Activated CD4-positive, alpha-beta T cell treated with anti-CD3 and anti-CD28 coated beads, Interleukin-2, amount 50 U/mL, for 24 hours (primary cell): ENCODE measurements at regions not wholly inside any gene's neighbourhood (a gene's known extent, or its start where the extent isn't known, plus 50 kb on each side); places are given as distances from the start of the nearest gene placed in this dataset.
"Not testable (repeated sequence)": the region's sequence is repeated elsewhere in the genome, so short reads cannot be mapped to it uniquely, and the experiment has no call there.

Experiments used
- DNase-seq, 2 donors: peaks; one replicate each; pipeline ENCODE4 v3.0.0-alpha.2; 2020; ENCODE audit warnings: low read depth in 1 of 2, low spot score in 1 of 2

DNA sequence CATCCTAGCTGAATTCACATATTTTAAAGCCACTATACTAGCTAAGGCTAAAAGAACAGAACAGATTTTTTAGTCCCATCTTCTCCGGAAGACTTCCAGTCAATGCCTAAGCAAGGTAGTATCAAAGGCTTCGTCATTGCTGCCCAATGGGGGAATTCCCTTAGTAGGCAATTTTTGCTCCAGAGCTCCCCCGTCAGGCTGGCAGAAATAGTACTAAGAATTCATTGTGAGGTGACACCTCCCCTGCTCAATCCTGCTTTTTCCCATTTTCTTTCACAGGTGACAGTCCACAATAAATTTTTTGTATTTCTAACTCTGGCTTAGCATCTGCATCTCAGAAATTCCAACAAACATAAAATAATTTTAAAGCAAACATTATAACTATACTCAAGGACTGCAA, 52.8 kb upstream of the SRSF6 start:
- DNase-seq = peak in 1 of 2 donors; percentile 11

DNA sequence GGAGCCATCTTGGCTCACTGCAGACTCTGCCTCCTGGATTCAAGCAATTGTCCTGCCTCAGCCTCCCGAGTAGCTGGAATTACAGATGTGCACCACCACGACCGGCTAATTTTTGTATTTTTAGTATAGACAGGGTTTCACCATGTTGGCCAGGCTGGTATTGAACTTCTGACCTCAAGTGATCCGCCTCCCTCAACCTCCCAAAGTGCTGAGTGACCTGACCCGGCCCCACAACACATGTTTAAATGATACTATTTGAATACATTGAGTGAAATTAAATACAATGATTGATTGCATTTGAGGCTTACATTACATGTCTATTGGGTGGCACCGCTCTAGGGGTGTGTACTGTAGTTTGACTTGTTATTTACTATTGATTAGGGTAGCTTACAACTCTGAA, 56.8 kb upstream of the SRSF6 start:
- not testable (repeated sequence) for DNase-seq

DNA sequence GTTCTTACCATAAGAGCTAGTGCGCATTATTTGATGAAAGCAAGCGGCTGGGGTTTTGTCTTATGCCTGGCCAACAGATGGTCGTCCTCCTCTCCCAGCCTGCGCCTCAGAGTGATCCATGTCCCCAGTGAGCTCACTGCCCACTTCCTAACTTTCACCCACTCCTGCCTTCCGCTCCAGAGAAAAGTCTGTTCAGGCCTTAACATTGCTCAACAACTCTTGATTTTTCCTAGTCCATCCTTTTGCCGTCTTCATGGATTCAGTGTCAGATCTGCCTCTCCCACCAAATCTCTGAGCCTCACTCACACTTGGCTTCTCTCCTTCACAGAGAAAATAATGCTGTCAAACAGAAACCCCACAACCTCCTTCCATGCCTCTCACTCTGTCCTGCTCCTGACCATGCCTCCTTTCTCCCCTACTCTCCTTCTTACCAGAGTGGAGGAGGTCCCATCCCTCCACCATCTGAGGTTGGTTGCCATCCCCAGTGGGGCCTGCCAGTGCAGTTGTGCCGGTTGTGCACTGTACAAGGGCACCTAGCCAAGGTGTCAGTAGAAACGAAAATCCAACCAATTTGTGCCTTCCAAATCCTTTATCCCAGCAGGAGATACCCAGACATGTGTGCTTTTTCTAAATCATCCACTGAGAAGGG, 58.9 kb upstream of the SRSF6 start:
- DNase-seq = no peak

DNA sequence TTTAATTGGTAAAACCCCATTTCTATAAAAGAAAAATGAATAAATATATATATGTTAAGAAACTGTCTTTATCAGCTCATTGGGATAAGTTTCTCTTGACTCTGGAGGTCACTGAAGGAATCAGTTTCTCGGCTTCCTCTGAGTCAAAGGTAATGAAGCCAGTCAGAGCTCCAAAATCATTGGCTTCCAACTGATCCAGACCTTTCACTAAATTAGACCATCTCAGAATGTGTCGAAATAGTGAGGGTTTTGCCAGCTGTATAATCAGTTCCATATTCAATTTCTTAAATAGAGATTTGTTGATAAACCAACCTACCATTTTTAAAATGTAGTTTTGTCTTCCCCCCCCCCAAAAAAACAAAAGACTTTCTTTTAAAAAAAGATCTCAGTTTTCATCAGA, 60.5 kb upstream of the SRSF6 start:
- no peak for DNase-seq

DNA sequence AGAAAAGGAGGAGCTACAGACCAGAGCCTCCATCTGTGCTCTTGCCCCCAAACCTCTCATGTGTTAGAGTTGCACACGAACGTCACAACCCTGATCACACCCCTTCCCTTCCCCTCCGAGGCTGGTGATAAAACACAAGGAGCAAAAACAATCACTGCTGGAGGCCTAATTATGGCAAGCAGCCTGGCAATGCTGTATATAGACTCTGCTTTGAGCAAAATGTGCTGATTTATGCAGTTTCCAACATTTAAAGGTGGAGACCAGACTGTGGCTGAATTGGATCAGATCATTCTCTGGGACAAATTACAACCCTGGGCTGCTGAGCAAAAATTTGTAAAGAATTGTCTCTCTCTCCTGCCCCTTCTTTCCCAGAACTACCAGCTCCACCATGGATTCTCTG, 64.6 kb upstream of the SRSF6 start:
- DNase-seq = no peak

DNA sequence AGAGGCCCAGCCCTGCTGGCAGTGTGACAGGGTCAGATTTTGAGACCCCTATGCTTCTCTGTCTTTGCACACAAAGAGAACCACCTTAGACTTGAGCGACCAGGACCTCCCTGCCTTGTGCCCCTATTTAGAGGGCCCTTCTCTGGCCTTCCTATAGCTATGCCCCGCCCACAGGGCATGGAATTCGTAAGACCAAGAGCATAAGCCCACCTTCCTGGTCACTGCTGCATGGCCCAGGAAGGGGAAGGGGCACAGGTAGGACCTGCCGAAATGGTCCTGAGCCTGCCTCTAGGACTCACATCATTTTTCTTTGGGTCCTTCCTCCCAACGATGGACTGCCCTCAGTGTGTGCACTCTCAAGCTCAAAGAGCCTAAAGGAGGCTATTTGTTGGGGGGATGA, 65.1 kb upstream of the SRSF6 start:
- no peak for DNase-seq

DNA sequence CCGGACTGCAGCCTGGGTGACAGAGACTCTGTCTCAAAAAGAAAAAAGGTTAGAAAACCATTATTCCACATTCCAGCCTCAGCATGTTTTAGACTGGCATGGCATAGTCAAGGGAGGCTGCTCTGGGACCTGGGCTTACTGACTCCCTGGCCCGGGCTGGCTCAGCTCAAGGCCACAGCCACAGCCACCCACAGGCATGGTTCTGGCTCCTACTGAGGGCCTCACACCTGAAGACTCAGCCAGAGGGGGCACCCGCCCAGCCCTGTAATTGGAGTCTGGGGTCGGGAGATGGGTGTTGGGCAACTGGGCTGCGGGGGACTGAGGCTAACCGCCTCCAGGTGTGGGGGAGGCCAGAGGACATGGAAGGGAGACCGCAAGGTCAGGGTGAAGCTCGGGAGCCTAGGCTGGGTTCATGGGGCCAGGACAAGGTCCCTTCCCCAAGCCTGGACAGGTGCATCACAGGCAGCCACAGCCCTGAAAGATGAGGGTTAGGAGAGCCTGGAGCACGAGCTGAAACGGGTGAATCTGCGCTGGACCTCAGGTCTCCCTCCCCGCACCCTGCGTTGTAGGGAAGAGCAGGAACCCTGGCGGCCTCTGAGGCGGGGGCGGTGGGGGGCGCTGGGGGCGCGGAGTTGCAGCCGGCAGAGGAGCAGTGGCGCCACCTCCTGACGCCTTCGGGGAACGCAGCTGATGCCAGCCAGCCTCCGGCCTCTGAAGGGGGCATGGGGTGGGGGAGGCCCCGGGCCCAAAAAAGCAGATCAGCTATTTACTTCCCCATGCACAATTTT, 67.7 kb upstream of the SRSF6 start:
- DNase-seq = no peak

DNA sequence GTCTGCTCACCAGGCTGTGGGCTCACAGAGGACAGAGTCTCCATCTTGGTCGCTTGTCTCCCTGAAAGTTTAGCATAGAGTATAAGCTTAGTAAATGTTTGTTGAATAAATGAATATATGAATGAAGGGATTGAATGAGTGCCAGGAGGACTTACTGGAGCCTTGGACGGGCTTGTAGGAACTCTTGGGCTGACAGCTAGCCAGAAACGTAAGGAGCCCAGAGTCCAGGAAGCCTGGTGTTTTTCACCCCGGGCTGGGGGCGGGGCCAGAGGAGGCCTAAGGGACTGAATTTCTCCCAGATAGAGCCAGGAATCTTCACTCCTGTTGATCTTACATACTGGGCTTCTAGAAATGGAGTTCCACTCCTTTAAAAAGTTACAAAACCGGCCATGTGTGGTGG, 68.5 kb upstream of the SRSF6 start:
- no peak for DNase-seq

DNA sequence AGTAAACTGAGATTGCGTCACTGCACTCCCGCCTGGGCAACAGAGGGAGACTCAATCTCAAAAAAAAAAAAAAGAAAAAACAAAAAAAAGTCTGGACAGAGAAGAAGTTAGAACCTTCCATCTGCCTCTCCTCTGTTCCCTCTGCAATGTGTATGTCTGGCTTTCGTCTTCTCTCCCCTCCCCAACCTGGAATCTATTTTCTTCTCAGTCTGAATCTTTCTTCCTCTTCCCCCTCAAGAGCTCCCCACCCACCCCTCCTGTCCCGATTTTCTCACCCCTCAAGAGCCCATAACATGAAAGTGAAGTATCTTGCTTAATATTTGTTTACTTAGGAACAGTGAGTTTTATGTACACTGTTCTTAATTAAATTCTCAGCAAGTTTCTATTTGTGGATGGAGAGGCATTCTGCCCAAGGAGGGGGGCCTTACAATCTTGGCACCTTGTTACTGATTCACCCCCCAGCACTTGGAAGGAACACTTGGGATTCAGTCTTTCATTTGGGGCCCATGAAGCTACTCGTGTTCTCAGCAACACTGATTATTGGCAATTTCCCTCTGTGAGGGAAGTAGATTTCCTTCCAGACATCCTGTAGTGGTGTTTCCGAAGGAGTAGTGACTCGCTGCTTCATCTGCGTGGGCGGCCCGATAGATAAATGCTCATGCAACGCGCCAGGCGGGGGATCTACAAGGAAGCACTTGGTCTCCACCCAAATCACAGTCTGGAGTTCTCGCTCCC, 69.3 kb upstream of the SRSF6 start:
- DNase-seq = no peak

DNA sequence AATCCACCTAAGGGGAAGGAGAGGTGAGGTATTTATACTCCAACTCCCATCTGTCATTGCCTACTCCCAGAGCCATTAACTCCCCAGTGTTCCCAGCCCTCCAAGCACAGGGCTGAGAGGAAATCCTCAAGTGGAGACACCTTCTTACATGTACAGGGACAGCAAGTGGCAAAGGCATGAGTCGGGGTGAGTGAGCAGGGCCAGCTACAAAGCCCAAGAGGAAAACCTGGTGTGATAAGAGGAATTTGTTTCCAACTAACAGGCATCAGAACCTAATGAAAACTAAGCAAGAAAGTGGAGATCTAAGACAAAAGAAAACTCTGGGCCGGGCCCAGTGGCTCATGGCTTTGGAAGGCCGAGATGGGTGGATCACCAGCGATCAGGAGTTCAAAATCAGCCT, 70.0 kb upstream of the SRSF6 start:
- DNase-seq = no peak

DNA sequence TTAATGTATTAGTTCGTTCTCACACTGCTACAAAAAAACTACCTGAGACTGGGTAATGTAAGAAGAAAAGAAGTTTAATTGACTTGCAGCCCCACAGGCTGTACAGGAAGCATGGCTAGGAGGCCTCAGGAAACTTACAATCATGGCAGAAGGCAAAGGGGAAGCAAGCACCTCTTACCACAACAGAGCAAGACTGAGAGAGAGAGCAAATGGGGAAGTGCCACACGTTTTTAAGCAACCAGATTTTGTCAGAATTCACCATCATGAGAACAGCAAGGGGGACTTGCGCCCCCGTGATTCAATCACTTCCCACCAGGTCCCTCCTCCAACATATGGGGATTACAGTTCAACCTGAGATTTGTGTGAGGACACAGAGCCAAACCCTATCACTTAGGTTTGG, 70.8 kb upstream of the SRSF6 start:
- no peak for DNase-seq

DNA sequence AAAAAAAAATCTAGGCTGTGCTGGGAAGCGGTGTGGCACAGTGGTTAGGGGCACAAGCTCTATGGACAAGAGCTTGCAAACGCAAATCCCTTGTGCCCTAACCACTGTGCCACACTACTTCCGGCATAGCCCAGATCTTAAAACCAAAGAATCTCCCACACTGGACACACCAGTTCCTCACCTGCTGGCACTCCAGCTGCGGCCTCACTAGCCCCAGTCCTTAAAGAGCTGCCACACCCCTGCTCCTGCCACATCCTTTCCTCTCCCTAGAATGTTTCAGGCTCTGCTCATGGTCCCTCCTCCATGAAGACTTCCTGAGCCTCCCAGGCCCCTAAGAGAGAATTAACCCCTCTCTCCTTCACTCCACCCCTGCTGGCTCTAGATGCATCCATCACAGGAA, 71.8 kb upstream of the SRSF6 start:
- DNase-seq = no peak

DNA sequence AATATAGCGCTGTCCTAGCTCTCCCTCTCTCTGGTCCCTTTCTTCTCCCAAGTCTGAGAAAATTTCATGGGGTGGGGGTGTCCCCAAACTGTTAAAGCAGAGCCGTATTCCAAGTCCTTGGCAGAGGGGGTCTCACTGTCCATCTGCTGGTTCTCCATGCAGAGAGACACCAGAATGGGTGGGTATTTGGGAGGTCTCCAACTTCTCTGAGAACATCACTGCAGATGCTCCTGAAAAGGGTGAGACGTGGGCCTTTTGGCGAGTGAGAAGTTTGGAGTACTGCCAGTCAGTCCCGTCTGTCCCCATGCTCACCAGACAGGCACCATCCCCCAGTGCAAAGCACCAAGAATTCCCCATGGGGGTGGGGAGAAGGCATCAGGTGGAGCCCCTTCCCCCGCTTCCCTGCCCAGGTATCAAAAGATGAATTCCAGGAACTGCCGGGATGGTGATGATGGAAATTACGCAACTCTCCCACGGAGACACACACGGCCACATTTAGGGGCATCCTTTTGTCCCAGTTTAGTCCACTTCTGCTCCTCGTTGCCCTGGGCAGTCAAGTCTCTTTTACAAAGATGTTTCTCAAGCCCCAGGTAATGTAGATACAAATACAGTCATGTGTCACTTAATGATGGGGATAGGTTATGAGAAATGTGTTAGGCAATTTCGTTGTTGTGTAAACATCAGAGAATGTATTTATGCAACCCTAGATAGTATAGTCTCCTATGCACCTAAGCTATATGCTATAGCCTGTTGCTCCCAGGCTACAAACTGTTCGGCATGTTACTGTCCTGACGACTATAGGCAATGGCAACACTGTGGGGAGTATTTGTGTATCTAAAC, 73.4 kb upstream of the SRSF6 start:
- DNase-seq = no peak

DNA sequence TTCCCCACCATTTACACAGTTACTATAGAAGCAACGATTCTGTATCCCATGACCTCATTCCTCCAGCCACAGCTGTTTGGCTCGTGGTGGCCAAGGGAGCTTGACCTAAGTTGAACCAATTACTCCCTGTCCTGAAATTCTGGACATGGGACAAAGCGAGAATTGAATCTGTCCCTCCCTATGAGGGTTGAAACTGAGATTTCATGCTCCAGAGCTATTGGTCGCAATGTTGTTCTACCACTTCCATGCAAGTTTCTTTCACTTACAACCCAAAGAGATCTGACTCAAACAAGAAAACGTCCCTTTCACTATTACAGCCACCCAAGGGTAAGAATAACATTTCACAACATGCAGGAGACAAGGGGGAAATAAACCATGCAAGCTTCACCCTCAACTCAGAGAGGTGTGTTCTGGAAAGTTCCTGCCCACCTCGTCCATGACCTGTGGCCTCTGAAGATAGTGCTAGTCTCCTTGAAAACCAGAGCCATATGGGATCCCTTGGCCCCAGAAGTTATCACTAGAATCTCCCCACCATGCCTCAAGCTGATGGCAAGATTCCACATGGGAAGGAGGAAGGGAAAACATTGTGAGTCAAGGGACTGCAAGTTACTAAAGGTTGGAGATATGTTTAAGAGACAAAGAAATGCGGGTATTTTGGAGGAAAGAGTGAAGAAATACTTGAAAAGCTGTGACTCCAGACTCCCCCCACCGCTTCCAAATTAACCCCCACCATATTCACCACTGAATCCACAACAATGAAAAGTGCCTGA, 74.5 kb upstream of the SRSF6 start:
- DNase-seq = no peak

DNA sequence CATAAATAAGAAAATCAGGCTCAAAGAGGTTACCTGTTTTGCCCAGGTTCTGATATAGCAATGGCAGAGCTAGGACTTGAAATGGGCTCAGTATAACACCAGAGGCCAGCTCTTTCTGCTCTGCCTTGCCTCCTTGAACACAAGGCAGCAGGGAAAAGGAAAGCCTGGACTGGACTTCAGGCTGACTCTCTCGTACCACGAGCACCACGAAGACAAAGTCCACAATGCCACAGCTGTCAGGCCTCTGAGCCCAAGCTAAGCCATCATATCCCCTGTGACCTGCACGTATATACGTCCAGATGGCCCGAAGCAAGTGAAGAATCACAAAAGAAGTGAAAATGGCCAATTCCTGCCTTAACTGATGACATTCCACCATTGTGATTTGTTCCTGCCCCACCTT, 75.6 kb upstream of the SRSF6 start:
- DNase-seq = not testable (repeated sequence)

DNA sequence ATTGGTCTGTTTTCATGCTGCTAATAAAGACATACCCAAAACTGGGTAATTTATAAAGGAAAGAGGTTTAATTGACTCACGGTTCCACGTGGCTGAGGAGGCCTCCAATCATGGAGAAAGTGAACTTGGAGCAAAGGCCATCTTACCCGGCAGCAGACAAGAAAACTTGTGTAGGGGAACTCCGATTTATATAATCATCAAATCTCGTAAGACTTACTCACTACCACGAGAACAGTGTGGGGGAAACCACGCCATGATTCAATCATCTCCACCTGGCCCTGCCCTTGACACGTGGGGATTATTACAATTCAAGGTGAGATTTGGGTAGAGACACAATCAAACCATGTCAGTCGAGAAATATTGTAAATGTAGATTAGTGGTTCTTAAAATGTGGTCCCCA, 76.2 kb upstream of the SRSF6 start:
- DNase-seq = not testable (repeated sequence)

DNA sequence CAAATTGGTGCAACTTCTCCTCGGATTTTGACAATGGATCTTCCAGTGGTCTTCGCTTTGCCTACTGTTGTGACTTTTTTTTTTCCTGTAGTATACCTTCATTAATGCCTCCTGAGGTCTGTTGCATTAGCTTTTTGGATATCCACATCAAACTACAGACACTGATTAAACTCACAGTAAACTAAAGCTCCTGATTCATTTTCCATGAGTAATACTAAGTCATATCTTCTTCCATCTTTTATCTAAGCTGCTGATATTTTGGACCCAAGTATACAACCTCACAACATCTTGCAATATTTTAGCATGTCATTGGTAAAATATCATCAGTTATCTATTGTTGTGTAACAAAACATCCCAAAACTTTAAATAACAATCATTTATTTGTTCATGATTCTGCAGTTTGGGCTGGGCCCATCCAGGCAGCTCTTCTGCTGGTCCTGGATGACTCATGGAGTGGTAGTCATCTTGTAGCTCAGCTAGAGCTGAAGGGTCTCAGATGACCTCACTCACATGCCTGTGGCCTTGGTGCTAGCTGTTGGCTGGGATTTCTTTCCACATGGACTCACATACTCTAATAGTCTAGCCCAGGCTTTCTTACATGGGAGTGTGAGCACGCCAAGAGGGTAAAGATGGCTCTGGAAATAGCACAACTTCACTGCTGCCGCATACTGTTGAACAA, 78.3 kb upstream of the SRSF6 start:
- DNase-seq = no peak

DNA sequence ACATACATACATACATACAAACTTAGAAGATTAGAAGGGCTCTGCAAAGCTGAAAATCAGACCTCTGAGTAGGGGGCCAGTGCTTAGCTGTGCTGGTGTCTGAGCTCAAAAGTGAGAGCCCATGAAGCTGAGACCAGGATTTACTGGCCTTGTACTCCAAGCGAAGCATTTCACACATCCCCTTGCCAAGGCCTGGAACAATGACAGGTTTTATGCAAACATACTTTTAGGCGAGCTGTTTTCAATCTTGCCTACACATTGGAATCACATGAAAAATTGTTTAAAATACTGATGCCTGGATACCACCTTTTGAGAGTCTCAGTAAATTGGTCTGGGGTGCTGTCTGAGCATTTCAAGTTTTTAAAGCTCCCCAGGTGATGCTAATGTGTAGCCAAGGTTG, 80.9 kb upstream of the SRSF6 start:
- DNase-seq = no peak

DNA sequence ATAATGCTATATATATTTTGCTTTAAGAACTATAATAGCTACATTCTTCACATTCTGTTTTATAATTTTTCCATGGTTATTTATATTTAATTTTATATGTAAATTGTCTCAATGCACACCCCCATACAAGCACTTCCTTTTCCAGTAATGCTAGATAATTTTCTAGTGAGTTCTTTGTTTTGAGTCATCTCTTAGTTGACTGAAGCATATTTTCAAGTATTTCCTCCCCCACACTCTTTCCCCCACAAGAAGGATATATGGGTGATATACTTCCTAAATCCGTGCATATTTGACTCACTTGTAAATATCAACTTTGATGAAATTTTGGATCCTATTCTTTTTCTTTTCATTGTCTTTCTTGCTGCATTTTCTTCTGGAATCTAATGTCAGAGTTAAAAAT, 82.1 kb upstream of the SRSF6 start:
- no peak for DNase-seq

DNA sequence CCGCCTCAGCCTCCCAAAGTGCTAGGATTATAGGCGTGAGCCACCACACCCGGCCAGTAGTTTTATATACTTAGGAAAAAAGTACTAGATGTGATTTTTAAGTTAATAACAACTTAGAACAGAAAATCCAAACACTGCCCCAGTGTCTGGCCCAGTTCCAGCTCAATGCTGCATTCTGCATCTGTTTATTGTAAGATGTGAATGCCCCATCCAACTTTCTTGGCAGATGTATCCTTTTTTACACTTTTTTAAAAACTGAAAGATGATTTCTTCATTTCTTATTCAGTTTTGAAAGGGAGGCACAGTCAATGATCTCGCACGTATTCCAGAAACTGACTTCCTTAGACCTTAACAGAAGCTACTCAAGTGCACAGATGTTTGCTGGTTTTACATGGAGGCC, 85.6 kb upstream of the SRSF6 start:
- no peak for DNase-seq
